ENCODE measurements at regions not wholly inside any gene's neighbourhood (a gene's known extent, or its start where the extent isn't known, plus 50 kb on each side); places are given as distances from the start of the nearest gene placed in this dataset.

- WGBS: 48% methylated on average over 5 of the region's 5 CpGs
- DNase-seq (ENCODE audit: extremely low spot score): no peak
- Histone ChIP-seq H3K36me3 (no peaks in the 10 kb centered on the region), H3K4me3 (no peak overlapping the region), H3K9me3 (no peaks in the 10 kb centered on the region), H3K27me3 (no peaks in the 10 kb centered on the region), H3K4me1 (peaks cover 0 to 25% (median 16%) of the 10 kb centered on the region in 4 donors), H3K27ac (replicated peaks in 1 of 4) (no peak overlapping the region)
- intact Hi-C loops (cut with DNase I): no loop called here
- TF ChIP-seq, protein P1, sequence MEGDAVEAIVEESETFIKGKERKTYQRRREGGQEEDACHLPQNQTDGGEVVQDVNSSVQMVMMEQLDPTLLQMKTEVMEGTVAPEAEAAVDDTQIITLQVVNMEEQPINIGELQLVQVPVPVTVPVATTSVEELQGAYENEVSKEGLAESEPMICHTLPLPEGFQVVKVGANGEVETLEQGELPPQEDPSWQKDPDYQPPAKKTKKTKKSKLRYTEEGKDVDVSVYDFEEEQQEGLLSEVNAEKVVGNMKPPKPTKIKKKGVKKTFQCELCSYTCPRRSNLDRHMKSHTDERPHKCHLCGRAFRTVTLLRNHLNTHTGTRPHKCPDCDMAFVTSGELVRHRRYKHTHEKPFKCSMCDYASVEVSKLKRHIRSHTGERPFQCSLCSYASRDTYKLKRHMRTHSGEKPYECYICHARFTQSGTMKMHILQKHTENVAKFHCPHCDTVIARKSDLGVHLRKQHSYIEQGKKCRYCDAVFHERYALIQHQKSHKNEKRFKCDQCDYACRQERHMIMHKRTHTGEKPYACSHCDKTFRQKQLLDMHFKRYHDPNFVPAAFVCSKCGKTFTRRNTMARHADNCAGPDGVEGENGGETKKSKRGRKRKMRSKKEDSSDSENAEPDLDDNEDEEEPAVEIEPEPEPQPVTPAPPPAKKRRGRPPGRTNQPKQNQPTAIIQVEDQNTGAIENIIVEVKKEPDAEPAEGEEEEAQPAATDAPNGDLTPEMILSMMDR (IDR thresholded peaks at IDR 0.05): no peak
- no peak for TF ChIP-seq EP300 (IDR thresholded peaks at IDR 0.05)
- TF ChIP-seq POLR2AphosphoS5 (IDR thresholded peaks at IDR 0.05): no peak
- TF ChIP-seq POLR2A (IDR thresholded peaks at IDR 0.05; ENCODE audit: low read depth): no peak
These were observed 381.6 kb upstream of the ID2 start for GRCh38 chr2:8300216-8300615.

- intact Hi-C loops (cut with DNase I): no loop called here
- Histone ChIP-seq H3K4me1 (peaks cover 0 to 32% (median 23%) of the 10 kb centered on the region in 4 donors), H3K27ac (replicated peaks in 1 of 4) (no peak overlapping the region), H3K9me3 (no peaks in the 10 kb centered on the region), H3K36me3 (no peaks in the 10 kb centered on the region), H3K4me3 (no peak overlapping the region), H3K27me3 (no peaks in the 10 kb centered on the region)
- DNase-seq (ENCODE audit: extremely low spot score): no peak
- TF ChIP-seq, protein P1 (IDR thresholded peaks at IDR 0.05): no peak
- TF ChIP-seq POLR2AphosphoS5 (IDR thresholded peaks at IDR 0.05): no peak
- TF ChIP-seq POLR2A (IDR thresholded peaks at IDR 0.05; ENCODE audit: low read depth): no peak
- TF ChIP-seq EP300 (IDR thresholded peaks at IDR 0.05): no peak
- WGBS: 93% methylated on average over 3 of the region's 3 CpGs
These were observed 381.0 kb upstream of the ID2 start for GRCh38 chr2:8300905-8301304.

- H3K27me3 ChIP-seq: no peaks in the 10 kb centered on the region
- H3K9me3 ChIP-seq: no peaks in the 10 kb centered on the region
- no peak for DNase-seq (ENCODE audit: extremely low spot score)
- H3K4me1 ChIP-seq: peaks cover 0 to 46% (median 33%) of the 10 kb centered on the region in 4 donors
- intact Hi-C loops (cut with DNase I): no loop called here
- 57% methylated on average over 9 of the region's 10 CpGs for WGBS
- TF ChIP-seq POLR2AphosphoS5 (IDR thresholded peaks at IDR 0.05) (peak in 1 of 2 donors; percentile 40), POLR2A (IDR thresholded peaks at IDR 0.05; ENCODE audit: low read depth) (no peak)
- H3K36me3 ChIP-seq: no peaks in the 10 kb centered on the region
- peak overlapping the region in 3 of 4 donors; percentile 34 to 50 (median 47) for H3K27ac ChIP-seq (replicated peaks in 1 of 4)
- H3K4me3 ChIP-seq: no peak overlapping the region
These were observed 378.5 kb upstream of the ID2 start for GRCh38 chr2:8303322-8303832.

- Histone ChIP-seq H3K4me1 (peaks cover 0 to 45% (median 38%) of the 10 kb centered on the region in 4 donors), H3K4me3 (no peak overlapping the region), H3K27ac (replicated peaks in 1 of 4) (peak overlapping the region; percentile 7 to 63 (median 52)), H3K36me3 (no peaks in the 10 kb centered on the region), H3K9me3 (no peaks in the 10 kb centered on the region), H3K27me3 (no peaks in the 10 kb centered on the region)
- TF ChIP-seq POLR2A (IDR thresholded peaks at IDR 0.05; ENCODE audit: low read depth): no peak
- TF ChIP-seq EP300 (IDR thresholded peaks at IDR 0.05): peak; percentile 5
- TF ChIP-seq, protein P1 (IDR thresholded peaks at IDR 0.05): no peak
- TF ChIP-seq POLR2AphosphoS5 (IDR thresholded peaks at IDR 0.05): peak in 1 of 2 donors; percentile 52
- WGBS: 83% methylated on average over 18 of the region's 18 CpGs
- intact Hi-C loops (cut with DNase I): no loop called here
- DNase-seq (ENCODE audit: extremely low spot score): no peak
These were observed 376.8 kb upstream of the ID2 start for GRCh38 chr2:8304821-8305766.

Data from esophagus muscularis mucosa (tissue), 4 donors.